HG03039 (cell line): ENCODE measurements at regions not wholly inside any gene's neighbourhood (a gene's known extent, or its start where the extent isn't known, plus 50 kb on each side); places are given as distances from the start of the nearest gene placed in this dataset.
"Not testable (repeated sequence)": the region's sequence is repeated elsewhere in the genome, so short reads cannot be mapped to it uniquely, and the experiment has no call there.

ENCODE experiments used
- ATAC-seq: cut with Tn5 transposase; IDR thresholded peaks from one replicate; pipeline ENCODE4 v1.9.1; 2021; ENCODE audit warnings: mild to moderate bottlenecking, moderate library complexity; ENCODE audit not compliant: unreplicated experiment

DNA sequence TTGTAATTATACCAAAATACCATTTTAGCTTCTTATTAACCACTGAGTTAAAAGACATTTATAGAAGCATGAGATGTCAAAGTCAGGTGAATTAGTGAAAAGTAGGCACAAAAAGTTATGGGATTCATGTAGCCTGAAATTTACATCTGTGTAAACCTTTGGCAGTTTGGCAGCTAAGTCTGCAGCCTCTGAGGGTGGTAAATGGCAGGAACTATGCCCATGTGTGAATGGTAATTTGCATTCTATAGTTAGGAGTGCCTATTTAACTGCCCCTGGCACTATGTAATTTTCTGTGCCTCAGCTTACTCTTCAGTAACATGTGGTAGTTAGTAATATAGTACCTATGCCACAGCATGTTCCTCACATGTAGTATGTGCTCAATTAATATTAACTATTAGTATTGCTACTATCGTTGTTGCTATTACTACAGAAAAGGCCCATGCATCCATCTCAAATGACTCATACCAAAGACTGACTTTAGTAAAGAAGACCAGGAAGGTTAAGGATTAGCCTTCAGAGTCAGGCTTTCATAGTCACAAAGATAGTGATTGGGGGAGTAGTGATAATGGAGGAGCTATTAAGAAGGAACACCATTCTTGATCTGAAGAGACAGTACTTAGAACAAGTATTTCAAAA is 258.7 kb upstream of the BTG1 start:
- no peak for ATAC-seq

DNA sequence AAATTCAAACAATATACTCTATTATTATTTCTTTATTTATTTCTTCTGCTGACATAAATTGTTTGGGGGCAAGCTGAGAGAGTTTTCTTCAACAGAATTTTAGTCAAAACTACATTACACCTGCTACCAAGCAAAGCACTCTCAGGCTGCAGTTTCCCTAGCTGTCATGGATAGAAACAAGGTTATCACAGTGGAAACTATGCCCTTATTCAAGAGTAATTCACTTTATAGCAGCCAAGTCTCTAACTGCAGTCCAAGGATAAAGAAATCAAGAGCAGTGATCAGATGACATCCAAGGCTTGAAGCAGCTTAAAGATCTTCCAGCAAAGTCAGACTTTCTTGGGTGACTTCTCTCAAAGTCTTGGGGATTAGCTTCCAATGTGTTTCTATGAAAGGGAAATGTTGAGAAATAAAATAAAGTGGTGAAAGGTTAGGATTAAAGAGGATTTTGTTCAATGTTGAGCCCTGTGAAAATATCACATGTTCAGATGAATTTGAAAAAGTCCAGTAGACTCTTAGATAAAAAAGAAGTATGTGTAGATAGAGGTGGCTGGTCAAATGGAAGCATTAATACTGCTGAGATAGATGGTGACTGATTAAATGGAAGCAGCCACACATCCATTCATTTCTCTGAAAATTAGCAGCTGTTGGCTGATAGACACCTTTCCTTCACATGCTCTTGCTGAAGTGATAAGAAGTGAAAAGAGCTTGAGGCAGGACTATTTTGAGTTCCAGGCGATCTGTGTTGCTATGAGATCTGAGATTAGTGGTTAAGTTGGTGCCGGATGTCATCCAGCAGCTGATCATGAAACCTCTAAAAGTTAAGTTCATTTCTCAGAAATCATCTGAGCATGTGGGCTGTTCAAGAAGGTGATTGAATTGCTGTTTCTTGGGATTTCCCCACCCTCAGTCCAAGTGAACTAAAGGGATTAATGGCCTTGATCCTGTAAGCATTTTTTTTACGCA is 257.8 kb upstream of the BTG1 start:
- ATAC-seq: peak; percentile 77

DNA sequence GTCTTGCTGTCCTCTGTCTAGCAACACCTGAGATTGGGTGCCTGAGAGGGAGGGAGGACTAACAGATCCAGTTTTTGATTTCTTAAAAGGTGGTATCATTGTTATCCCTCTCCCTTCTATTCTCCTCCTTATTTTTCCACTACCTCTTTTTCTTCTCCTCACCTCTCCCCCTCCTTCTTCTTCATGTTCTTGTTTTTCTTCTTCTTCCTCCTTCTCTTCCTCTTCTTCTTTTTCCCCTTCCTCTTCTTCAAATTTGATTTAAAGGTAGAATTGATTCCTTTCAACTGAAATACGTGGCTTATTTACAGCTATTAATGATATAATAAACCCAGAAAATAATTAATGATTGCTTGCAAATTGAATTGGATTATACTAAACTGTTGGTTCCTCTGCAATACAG is 256.8 kb upstream of the BTG1 start:
- ATAC-seq: no peak

DNA sequence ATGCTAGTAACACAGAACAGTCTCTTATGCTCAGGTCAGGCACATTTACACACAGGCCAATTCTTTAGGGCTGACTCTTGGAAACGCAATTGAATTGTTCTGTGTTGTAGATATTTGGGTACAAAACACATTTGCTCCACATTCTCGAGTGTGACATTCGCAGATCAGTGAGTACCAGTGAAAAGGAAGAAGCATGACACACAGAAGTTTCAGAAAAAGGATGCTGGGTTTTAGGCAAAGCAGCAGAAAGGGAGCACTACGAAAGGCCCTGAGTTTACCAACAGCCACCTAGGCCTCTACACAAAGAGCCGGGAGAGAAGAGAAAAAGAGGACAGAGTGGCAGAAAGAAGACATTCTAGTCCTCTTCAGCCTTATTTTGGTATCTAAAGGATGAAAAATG is 254.4 kb upstream of the BTG1 start:
- peak; percentile 29 for ATAC-seq

DNA sequence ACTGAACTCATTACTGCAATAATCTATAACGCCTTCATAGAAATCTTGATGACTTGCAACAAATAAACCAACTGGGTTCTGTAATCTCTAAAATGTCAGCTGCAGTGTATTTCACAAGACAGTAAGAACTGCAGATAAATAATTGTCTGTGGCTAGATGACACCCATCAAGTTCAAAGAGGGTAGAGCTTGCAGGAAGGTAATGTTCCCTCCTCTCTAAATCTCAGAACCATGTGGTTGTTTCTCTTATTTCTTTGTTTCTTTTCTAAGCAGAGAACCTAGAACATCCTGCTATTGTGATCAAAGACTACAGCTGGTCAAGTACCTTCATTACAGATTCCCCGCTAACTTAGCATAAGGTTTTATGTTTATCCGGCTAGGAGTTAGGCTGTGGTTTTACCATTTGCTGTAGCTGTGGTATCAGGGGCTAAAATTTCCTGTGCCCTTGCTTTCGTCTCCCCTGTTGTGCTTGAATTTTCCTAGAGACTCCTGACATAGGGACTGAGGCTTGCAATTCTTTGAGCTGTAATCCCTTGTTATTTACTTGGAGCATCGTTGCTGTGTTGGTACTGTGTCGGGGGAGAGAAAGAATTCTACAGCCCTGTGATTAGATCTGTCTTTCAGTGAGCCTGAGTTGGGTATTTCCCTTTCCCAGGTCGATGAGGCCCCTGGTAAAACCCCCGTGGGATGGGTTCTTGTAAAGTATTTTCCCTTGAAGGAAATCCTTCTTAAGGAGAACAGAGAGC is 253.1 kb upstream of the BTG1 start:
- no peak for ATAC-seq

DNA sequence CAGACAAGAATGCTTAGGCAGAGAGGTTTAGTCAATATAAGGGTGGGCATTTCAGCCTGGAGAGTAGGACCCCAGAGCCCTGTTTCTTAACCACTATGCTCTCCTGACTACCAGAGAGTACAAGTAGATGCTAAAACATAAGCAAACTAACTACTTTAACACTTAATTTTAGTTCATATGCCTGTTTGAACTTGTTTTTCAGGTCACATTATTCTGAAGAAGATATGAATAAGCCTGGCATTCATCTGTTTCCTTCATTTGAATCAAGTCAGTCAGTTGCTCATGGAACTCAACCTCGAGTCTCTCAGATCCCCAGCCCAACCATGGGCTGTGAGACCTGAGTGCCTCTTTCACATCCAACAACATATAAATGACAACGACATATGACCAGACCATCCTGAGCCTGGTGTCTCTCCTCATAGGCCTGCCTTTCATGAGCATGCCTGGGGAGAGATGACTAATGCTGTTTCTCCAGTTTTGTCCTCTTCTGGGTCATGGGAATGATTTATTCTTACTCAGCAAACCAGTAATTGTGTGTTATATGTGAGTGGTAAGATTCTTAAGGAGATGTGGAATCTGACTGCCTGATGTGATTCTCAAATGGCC is 251.1 kb upstream of the BTG1 start:
- no peak for ATAC-seq

DNA sequence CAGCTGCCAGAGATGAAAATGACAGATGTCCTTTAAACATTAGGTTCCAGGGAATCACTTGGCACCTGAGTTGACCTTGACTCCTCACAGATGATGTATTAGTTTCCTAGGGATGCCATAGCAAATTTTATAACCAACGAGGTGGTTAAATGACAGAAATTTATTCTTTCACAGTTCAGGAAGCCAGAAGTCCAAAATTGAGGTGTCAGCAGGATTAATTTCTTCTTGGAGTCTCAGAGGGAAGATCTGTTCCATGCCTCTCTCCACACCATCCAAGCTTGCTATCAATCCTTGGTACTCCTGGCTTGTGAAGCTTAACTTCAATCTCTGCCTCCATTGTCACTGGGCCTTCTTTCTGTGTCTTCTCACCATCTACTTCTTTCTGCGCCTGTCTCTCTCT is 249.7 kb upstream of the BTG1 start:
- no peak for ATAC-seq

DNA sequence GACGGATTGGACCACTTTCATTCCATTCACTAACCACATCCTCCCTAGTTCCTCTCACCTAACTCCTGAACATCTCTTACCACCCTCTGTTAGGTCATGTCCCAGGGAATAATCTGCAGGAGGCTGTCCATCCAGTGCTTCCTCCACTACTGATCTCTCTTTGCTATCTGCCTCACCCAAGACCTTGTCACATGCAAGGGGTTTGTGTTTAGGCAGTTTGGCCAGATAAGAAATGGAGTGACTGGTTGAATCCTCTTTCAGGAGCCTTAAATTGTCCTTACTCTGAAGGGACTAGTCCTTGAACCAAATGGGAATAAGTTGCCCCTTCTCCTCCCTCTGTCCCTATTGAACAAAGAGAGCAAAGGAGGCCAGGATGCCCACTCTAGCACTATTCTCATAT is 249.2 kb upstream of the BTG1 start:
- no peak for ATAC-seq

DNA sequence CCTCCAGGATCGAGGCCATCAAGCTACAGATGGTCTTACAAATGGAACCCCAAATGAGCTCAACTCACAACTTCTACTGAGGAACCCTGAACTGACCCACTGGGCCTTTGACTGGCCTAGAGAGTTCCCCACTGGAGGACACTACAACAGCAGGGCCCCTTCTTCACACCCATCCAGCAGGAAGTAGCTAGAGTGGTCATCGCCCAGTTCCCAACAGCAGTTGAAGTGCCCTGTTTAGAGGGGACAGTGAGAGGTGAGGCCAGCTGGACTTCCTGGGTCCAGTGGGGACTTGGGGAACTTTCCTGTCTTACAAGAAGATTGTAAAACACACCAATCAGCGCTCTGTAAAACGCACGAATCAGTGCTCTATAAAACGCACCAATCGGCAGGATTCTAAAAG is 247.9 kb upstream of the BTG1 start:
- ATAC-seq: no peak

DNA sequence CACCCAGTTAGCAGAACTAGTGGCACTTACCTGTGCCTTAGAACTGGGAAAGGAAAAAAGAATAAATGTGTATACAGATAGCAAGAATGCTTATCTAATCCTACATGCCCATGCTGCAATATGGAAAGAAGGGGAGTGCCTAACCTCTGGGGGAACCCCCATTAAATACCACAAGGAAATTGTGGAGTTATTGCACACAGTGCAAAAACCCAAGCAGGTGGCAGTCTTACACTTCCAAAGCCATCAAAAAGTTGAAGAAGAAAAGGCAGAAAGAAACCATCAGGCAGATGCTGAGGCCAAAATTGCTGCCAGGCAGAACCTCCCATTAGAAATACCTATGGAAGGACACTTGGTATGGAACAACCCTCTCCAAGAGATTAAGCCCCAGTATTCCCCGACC is 246.1 kb upstream of the BTG1 start:
- not testable (repeated sequence) for ATAC-seq

DNA sequence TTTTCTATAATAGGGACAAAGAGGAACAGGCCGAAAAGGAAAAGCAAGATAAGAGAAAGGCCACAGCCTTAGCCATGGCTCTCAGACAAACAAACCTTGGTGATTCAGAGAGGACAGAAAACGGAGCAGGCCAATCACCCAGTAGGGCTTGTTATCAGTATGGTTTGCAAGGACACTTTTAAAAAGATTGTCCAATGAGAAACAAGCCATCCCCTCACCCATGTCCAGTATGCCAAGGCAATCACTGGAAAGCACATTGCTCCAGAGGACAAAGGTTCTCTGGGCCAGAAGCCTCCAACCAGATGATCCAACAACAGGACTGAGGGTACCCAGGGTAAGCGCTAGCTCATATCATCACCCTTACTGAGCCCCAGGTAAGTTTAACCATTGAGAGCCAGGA is 243.8 kb upstream of the BTG1 start:
- ATAC-seq: no peak

DNA sequence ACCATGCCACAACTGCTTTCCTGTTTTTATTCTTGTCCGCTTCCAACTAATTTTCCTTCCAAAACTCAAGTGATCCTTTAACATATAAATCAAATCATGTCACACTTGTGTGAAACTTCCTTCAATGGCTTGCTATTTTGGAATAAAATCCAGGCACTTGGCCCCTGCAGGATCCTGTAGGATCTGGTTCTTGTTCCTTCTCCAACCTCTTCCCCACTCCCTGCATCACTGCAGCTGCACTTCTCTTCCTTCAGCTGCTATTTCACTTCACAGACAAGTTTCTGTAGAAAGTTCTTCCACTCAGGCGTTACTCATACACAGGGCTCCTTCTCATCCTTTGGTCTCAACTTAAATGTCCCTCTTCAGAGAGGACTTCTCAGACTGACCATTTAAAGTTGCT is 239.7 kb upstream of the BTG1 start:
- no peak for ATAC-seq

DNA sequence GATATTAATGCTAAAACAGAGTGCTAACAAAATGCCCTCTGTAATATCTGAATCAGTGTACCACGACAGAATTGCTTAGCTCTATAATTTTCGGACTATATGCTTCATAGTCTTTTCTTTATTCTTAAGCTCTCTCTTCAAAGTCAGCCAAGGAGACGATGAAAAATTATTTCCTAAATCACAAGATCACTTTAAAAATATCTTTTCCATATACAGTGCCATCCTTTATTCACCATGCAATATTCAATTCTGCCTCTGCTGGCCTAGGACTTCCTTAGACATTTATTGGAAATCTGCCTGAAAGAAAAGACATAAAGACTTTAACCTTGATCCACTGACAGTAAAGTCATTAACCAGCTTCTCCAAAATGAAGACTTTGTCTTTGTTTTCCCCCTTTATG is 238.9 kb upstream of the BTG1 start:
- no peak for ATAC-seq

DNA sequence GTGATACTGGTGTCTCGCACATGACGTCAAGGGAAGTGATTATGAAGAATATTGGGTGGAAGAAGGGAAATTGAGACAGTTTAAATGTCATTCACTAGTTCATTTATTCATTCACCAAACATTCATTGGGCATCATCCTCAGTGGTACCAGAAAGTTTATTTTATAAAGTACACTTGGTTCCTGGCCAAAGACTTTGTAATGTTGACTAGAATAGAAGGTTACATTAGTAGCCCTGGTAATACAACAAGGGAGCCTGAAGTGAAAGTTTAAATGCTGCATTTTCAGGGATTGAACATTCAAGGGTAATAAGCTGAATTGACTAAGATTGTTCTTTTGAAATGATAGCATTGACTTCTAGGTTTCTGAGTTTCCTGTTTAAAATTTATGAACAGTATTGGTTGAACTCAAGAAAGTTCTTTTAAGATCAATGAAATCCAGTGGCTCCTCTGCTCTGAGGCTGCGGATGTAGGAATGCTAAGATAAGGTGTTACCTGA is 236.8 kb upstream of the BTG1 start:
- ATAC-seq: no peak

DNA sequence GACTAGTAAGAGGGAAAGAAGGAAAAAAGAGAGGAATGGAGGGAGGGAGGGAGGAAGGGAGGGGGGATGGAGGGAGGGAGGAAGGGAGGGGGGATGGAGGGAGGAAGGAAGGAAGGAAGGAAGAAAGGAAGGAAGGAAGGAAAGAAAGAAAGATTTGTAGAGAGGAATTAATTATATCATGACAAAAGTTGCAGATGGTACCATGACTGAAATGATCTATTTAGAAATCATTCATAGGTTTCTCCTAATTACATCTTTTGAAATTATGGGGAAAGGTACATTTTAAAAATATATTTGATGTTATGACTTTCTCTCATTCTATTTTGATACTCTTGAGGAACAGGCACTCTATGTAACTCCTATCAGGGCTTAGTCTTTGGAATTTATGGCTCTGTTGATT is 236.2 kb upstream of the BTG1 start:
- ATAC-seq: no peak

DNA sequence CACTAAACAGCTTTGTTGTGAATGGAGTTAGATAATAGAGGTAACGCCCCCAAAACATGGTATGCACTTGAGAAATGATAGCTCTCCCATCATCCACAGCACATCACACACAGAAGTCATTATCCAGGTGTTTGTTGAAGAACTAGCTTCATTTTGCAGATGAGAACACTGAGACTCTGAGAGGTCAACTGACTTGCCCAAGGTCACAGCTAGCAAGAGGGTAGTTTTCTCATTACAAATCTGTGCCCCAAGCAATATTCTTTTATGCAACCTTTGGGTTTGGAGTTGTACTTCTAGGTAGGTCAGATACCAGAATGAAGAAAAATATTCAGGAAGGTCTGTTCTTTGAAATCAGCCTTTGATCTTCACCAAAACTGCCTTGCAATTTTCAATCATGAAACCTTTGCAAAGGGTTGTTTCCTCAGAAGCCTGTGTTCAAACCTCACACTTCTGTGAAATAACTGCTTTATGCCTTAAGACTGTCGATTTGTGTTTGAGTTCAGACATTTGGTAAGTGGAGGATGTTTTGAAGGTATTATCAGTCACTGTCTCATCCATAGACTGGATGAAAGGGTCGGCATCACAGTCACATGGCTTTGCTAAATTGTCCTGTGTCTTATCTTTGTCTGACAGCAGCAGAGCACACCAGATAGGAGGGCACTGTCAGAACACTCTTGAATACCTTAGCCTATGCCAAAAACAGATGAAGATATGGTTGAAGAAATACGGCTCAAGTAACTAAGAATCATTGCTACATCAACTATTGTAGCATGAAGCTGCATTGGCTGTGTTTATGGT is 233.2 kb upstream of the BTG1 start:
- no peak for ATAC-seq

DNA sequence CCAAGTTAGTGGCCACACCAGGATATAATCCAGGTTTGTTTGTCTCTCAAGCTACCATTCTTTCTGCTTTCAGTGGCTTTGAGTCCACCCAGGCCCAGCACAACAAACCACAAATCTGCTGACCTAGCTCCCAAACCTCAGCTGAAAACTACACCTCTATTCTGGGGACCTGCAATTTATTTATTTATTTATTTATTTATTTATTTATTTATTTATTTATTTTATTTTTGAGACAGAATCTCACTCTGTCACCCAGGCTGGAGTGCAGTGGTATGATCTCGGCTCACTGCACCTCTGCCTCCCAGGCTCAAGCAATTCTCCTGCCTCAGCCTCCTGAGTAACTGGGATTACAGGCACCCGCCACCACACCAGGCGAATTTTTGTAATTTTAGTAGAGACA is 229.9 kb upstream of the BTG1 start:
- not testable (repeated sequence) for ATAC-seq

DNA sequence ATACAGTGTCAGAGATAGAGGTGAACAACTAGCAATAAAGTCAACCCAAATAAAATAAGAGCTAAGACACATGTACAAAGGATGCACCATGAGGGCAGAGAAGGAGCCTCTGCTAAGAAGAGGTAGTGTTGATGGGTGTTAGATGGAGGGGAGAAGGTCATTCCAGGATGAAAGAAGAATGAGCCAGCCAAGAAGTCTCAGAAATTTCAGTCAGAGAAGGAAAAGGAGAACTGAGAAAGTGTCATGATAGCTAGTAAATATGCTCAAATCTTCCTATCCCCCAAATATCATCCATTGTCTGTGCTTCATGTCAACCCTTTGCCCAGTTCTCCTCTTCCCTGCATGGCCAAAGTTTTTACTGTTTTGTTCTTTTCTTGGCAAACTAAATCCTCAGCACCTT is 225.2 kb upstream of the BTG1 start:
- no peak for ATAC-seq

DNA sequence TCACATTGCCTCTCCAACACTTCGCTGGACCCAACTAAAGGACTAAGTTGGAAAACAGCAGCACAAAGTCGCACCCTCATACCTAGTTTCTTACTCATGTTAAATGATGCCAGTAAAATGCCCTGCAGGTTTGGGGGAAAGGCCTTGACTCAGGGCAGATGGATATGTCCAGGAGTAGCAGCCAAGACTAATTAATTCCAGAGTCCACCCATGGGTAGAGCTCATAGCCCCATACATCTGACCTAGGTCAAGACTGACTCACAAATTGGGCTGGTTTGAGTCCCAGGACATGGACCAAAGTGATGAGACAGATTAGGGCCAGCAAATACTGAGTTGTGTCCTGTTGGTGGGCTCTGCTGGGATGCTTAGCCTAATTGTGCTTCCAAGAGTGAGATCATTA is 224.0 kb upstream of the BTG1 start:
- ATAC-seq: no peak

DNA sequence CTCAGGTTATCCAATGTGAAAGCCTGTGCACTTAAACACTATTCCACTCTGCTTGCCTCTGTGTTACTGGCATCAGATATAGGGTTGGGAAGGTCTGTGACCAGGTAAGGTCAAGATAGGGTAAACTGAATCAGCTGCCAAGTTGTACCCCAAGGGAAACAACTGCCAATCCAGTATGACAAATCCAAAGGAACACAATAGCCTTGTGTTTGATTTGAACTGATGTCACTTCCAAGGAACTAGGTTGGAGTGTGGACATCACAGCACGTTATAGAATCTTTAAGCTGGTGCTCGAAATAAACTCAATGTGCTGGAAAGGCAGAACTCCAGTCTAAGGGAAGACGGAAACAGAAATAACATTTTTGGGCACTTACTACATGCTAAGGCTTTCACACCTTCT is 223.4 kb upstream of the BTG1 start:
- no peak for ATAC-seq
